WI38 (cell line): ENCODE measurements at regions not wholly inside any gene's neighbourhood (a gene's known extent, or its start where the extent isn't known, plus 50 kb on each side); places are given as distances from the start of the nearest gene placed in this dataset.

ENCODE experiments used
- H3K4me3 ChIP-seq: 2 replicates; pipeline ENCODE4 v1.5.1; 2011; ENCODE audit warnings: low read depth, mild to moderate bottlenecking, control low read depth, low read length
- TF ChIP-seq, protein P1 (sequence below): IDR thresholded peaks from 2 replicates; pipeline ENCODE4 v1.5.1; 2012; ENCODE audit warnings: low read depth, mild to moderate bottlenecking, control low read depth, low read length

DNA sequence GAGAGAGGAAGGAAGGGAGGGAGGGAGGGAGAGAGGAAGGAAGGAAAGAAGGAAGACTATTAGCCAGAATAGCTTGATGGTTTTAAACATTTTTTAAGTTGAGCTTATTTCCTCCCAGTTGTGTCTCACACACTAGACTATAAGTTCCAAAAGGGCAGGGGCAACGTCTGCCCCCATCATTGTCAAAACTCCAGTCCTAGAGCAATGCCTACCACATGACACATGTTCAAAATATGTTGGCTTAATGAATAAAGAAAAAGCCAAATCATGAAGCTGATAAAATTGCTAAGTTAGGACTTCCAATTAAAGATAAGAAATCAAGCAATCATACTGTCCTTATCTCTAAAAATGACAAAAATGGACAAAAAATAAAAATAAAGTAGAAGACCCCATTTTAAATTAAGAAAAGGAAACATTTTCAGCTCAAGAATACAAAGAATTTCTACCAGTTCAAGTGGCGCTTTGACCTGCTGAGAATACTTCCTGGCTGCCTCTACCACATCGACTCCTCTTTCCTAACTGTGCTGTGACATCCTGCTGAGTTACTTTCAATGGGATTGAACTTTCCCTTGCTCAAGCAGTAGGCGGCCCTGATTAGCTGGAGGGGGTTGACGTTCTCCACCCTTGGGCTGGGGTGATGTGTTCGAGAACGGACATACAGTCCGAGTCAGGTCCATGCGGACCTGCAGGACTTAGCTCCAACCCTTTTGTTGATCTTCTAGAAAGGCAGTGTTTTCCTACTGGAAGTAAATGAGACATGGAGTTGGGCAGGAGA is 283.9 kb upstream of the FOXQ1 start:
- TF ChIP-seq, protein P1, sequence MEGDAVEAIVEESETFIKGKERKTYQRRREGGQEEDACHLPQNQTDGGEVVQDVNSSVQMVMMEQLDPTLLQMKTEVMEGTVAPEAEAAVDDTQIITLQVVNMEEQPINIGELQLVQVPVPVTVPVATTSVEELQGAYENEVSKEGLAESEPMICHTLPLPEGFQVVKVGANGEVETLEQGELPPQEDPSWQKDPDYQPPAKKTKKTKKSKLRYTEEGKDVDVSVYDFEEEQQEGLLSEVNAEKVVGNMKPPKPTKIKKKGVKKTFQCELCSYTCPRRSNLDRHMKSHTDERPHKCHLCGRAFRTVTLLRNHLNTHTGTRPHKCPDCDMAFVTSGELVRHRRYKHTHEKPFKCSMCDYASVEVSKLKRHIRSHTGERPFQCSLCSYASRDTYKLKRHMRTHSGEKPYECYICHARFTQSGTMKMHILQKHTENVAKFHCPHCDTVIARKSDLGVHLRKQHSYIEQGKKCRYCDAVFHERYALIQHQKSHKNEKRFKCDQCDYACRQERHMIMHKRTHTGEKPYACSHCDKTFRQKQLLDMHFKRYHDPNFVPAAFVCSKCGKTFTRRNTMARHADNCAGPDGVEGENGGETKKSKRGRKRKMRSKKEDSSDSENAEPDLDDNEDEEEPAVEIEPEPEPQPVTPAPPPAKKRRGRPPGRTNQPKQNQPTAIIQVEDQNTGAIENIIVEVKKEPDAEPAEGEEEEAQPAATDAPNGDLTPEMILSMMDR, result no peak

DNA sequence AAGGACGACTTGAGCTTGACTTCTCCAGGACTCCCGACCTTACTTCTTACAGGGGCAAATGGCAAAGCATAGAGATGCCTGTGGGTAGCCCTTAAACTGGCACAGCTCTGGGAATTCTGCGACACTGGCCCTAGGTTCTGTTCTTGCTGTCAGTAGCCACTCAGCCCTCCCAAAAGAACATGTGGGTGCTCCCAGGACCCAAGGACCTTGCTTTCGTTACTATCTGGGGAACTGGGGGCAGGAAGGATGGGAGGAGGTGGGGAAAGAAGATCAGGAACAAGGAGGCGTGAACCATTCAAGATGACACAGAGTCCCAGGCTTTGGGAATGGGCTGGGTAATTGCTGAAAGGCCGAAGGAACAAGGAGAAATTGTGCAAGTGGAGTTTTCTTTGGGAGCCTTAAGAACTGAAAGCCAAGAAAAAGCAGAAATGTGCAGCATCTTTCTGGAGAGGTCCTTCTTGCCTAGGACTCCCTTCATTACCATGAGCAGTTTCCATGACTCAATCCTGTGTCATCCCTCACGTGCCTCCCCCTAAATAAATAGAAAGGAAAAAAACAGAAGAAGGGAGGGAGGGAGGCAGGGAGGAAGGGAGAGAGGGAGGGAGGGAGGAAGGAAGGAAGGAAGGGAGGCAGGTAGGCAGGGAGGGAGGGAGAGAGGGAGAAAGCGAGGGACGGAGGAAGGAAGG is 284.6 kb upstream of the FOXQ1 start:
- TF ChIP-seq, protein P1, result no peak
- H3K4me3 ChIP-seq, result no peak overlapping the region

More for the DNA sequence above, 283.9 kb upstream of the FOXQ1 start:
- H3K4me3 ChIP-seq, result no peak overlapping the region

DNA sequence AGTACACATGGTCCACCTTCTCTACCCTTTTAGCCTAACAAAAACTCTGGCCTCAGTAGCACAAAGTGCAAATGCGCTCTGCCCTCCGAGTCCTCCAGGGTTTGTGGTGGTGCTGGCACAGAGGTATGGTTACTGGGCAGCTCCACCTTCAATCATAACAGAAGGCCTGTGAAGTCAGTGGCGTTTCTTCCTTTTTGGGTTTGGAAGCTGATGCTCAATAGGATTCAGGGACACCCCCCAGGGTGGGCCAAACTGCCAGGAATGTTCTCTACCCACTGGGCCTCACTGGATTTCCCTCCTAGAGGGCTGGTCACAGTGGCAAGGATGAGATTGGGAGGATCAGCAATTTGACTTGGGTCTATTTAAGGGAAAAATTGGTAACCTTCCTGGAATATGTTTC is 286.1 kb upstream of the FOXQ1 start:
- no peak overlapping the region for H3K4me3 ChIP-seq
- TF ChIP-seq, protein P1, result no peak

DNA sequence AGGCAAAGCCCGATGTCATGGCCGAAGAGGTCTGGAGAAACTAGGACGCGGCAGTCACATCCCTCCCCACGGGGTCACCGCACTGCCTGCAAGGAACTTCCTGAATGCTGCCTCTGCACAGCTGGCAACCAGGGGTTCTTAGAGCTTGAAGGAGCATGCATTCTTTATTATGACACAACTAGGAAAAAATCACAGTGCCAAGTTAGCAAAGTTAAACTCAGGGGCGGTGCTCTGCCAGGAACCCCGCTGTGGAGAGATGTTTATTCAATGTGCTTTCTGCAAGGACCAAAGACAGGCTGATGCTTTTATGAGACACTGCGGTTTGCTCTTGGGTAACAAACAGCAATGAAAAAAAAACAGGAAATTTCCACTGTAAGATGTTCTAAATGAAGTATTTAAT is 287.3 kb upstream of the FOXQ1 start:
- H3K4me3 ChIP-seq, result no peak overlapping the region
- TF ChIP-seq, protein P1, result no peak

DNA sequence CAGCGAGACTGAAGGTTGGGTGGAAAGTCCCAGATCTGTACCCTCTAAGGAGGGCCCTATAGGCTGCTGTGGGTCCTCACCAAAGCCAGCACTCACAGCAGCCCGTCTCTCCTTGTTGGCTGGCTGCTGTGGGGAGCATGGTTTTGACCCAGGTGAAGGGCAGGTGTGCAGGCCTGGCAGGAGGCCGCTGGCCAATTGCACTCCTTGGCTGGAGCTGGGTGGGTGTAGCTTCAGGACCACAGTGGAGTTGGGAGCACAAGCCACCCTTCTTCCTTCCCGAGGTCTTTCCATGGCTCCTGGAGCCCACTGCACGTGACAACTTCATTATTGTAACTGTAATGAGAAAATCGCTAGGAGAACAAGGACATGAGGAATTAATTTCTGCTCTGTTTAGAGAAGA is 287.7 kb upstream of the FOXQ1 start:
- H3K4me3 ChIP-seq, result no peak overlapping the region
- TF ChIP-seq, protein P1, result no peak

DNA sequence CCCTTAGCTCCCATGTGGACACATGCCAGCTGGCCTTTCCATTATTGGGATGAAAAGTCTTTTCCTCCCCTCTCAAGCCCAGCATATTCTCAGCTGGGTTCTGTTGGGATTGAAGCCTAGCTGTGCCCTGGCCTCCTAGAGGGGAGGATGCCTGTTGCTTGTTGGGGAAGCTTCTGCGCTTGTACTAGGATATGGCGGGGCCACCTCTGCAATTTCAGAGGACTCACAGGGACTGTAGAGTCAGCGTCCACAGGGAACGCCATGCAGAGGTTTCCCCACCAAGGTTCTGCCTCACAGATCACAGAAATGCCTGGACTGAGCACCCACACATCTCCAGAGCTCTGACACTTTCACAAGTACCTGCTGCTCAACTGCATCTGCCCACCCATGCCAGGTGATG is 288.7 kb upstream of the FOXQ1 start:
- TF ChIP-seq, protein P1, result no peak
- H3K4me3 ChIP-seq, result no peak overlapping the region

DNA sequence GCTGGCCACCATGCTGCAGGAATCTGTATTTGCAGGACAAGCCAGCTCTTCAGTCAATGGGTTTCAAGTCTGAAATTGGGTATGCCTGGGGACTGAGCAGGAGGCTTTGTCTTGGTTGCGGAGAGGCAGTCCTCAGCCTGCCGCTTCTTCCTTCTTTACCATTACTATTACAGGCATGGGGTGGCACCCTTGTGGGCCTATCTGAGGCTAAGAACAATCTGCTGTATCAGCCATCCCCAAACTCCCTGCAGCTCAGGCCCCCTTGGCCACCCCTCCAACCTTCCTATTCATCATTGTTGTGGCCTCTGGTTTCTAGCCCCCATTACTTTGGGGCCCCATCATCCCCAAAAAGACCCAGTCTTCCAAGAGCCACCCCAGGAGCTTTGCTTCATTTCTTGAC is 289.2 kb upstream of the FOXQ1 start:
- TF ChIP-seq, protein P1, result no peak
- H3K4me3 ChIP-seq, result no peak overlapping the region
